Stomach (tissue), 4 donors: ENCODE measurements at regions not wholly inside any gene's neighbourhood (a gene's known extent, or its start where the extent isn't known, plus 50 kb on each side); places are given as distances from the start of the nearest gene placed in this dataset.

Experiments
- CTCF ChIP-seq, 7 experiments: fragments of 450-650 bp in 4 of 7; fragments of 200-600 bp in 3 of 7; sonication (generic) in 3 of 7; IDR thresholded peaks; one replicate each; pipeline ENCODE4 v1.5.1; 2016 to 2019; ENCODE audit warnings: antibody characterized with exemption in 7 of 7, control low read depth in 2 of 7, mild to moderate bottlenecking in 1 of 7
- POLR2A ChIP-seq, 4 donors: fragments of 450-650 bp; IDR thresholded peaks; one replicate each; pipeline ENCODE4 v1.6.1; 2016; ENCODE audit warnings: antibody characterized with exemption in 4 of 4, control low read depth in 2 of 4, mild to moderate bottlenecking in 1 of 4, moderate library complexity in 1 of 4
- POLR2AphosphoS5 ChIP-seq, 3 donors: sonication (generic); formaldehyde crosslinking; IDR thresholded peaks; one replicate each; pipeline ENCODE4 v1.6.1; 2016; ENCODE audit warnings: antibody characterized with exemption in 3 of 3

- TF ChIP-seq CTCF (IDR thresholded peaks at IDR 0.05) (no peak), POLR2A (IDR thresholded peaks at IDR 0.05) (no peak), POLR2AphosphoS5 (IDR thresholded peaks at IDR 0.05) (no peak)
These were observed 57.3 kb upstream of the PHF21A start for GRCh38 chr11:46178513-46178912.
